AG09309 (cell line): ENCODE measurements at regions not wholly inside any gene's neighbourhood (a gene's known extent, or its start where the extent isn't known, plus 50 kb on each side); places are given as distances from the start of the nearest gene placed in this dataset.

Experiments used
- DNase-seq: peaks from one replicate; pipeline ENCODE4 v3.0.0-alpha.2; 2010; ENCODE audit warnings: low read depth
- H3K4me3 ChIP-seq: 2 replicates; pipeline ENCODE4 v1.5.1; 2011; ENCODE audit warnings: mild to moderate bottlenecking, low read depth, low read length, moderate library complexity; ENCODE audit not compliant: control insufficient read depth
- TF ChIP-seq, protein P1 (sequence below): IDR thresholded peaks from 2 replicates; pipeline ENCODE4 v1.5.1; 2011; ENCODE audit warnings: mild to moderate bottlenecking, low read depth, low read length, inconsistent platforms; ENCODE audit not compliant: insufficient read depth, control insufficient read depth; ENCODE audit errors: missing control alignments

GRCh38 chr16:22614271-22614947, 103.7 kb downstream of the NPIPB5 start:
- TF ChIP-seq, protein P1, sequence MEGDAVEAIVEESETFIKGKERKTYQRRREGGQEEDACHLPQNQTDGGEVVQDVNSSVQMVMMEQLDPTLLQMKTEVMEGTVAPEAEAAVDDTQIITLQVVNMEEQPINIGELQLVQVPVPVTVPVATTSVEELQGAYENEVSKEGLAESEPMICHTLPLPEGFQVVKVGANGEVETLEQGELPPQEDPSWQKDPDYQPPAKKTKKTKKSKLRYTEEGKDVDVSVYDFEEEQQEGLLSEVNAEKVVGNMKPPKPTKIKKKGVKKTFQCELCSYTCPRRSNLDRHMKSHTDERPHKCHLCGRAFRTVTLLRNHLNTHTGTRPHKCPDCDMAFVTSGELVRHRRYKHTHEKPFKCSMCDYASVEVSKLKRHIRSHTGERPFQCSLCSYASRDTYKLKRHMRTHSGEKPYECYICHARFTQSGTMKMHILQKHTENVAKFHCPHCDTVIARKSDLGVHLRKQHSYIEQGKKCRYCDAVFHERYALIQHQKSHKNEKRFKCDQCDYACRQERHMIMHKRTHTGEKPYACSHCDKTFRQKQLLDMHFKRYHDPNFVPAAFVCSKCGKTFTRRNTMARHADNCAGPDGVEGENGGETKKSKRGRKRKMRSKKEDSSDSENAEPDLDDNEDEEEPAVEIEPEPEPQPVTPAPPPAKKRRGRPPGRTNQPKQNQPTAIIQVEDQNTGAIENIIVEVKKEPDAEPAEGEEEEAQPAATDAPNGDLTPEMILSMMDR, result no peak
- no peak for DNase-seq

GRCh38 chr16:22618842-22619241, 108.2 kb downstream of the NPIPB5 start:
- no peak overlapping the region for H3K4me3 ChIP-seq
- TF ChIP-seq, protein P1, result no peak
- no peak for DNase-seq

More at GRCh38 chr16:22614271-22614947, 103.7 kb downstream of the NPIPB5 start:
- no peak overlapping the region for H3K4me3 ChIP-seq

DNA sequence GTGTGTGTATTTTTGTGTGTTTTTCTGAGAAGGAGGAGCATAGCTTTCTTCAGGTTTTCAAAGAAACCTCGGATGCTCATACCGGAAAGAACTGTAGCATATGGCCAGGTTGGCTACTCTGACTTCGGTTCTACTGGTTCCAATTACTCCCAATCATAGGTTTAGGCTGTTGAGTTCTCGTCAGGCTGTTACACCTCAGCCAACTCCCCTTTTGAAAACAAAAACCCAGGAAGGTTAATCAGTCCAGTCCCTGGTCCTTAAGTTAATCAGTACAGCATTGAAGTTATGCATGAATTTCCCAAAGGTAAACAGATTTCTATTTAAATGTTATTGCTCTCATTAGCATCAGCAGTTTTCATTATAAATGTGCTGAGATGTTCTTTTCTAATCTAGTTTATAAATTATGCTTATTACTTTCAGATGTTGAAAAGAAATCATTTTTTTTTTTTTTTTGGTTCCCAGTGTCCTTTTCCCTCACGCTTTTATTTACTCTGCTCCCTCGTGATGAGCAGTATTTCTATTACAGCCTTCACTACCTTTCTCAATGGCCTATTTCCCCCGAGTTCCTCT, 111.0 kb downstream of the NPIPB5 start:
- H3K4me3 ChIP-seq, result no peak overlapping the region
- TF ChIP-seq, protein P1, result no peak
- DNase-seq, result no peak

GRCh38 chr16:22622703-22623102, 112.0 kb downstream of the NPIPB5 start:
- DNase-seq, result no peak
- no peak overlapping the region for H3K4me3 ChIP-seq
- TF ChIP-seq, protein P1, result no peak

GRCh38 chr16:22623351-22623781, 112.7 kb downstream of the NPIPB5 start:
- TF ChIP-seq, protein P1, result no peak

GRCh38 chr16:22624038-22624799, 113.5 kb downstream of the NPIPB5 start:
- no peak for DNase-seq
- TF ChIP-seq, protein P1, result no peak
- no peak overlapping the region for H3K4me3 ChIP-seq

More at GRCh38 chr16:22623351-22623781, 112.7 kb downstream of the NPIPB5 start:
- DNase-seq, result peak; percentile 11
- no peak overlapping the region for H3K4me3 ChIP-seq
